WTC11 (cell line): ENCODE measurements at regions not wholly inside any gene's neighbourhood (a gene's known extent, or its start where the extent isn't known, plus 50 kb on each side); places are given as distances from the start of the nearest gene placed in this dataset.
"Not testable (repeated sequence)": the region's sequence is repeated elsewhere in the genome, so short reads cannot be mapped to it uniquely, and the experiment has no call there.

Source experiments
- ATAC-seq: fragments of 200-7000 bp; cut with Tn5 transposase; 2 replicates; pipeline ENCODE4 v1.10.0; 2021; ENCODE audit warnings: mild to moderate bottlenecking, moderate library complexity
- CTCF ChIA-PET: fragments of 300-600 bp; sonication (Branson Sonifier 250); formaldehyde crosslinking; loops from one replicate; lab custom pipeline; 2021; ENCODE audit warnings: antibody characterized with exemption; lab: Charles Lee
- POLR2A ChIA-PET: fragments of 350-600 bp; sonication (Branson Sonifier 250); formaldehyde crosslinking; loops from one replicate; lab custom pipeline; 2021; ENCODE audit warnings: antibody characterized with exemption; lab: Charles Lee
- DNase-seq: peaks from one replicate; pipeline ENCODE4 v3.0.0; 2021; ENCODE audit warnings: low spot score
- H3K27ac Mint-ChIP-seq: 2 replicates; pipeline ENCODE4 v1.8.0; 2021; ENCODE audit warnings: mixed read lengths
- H3K27me3 Mint-ChIP-seq: 2 replicates; pipeline ENCODE4 v1.8.0; 2021; ENCODE audit warnings: low read depth, mild to moderate bottlenecking, moderate library complexity, mixed read lengths
- H3K36me3 Mint-ChIP-seq: 2 replicates; pipeline ENCODE4 v1.8.0; 2021; ENCODE audit warnings: mixed read lengths
- H3K4me1 Mint-ChIP-seq: 2 replicates; pipeline ENCODE4 v1.8.0; 2022; ENCODE audit warnings: mixed read lengths
- H3K4me3 Mint-ChIP-seq: 2 replicates; pipeline ENCODE4 v1.8.0; 2021; ENCODE audit warnings: mild to moderate bottlenecking, moderate library complexity, mixed read lengths
- H3K9me3 Mint-ChIP-seq: 2 replicates; pipeline ENCODE4 v1.8.0; 2021; ENCODE audit warnings: mixed read lengths
- ATF2 ChIP-seq: sonication (generic); formaldehyde crosslinking; IDR thresholded peaks from 2 replicates; pipeline ENCODE4 v1.8.1; 2022; ENCODE audit warnings: low read depth, missing genetic modification reagents, borderline replicate concordance
- ERG ChIP-seq: fragments of 250-450 bp; sonication (Bioruptor Pico); IDR thresholded peaks from 2 replicates; pipeline ENCODE4 v1.8.0; 2021; ENCODE audit warnings: mild to moderate bottlenecking
- ESRRA ChIP-seq: sonication (generic); formaldehyde crosslinking; IDR thresholded peaks from 2 replicates; pipeline ENCODE4 v1.8.1; 2022; ENCODE audit warnings: mild to moderate bottlenecking, missing genetic modification reagents, borderline replicate concordance
- FOXP1 ChIP-seq: sonication (generic); formaldehyde crosslinking; IDR thresholded peaks from 2 replicates; pipeline ENCODE4 v1.8.0; 2022; ENCODE audit warnings: missing genetic modification reagents, mild to moderate bottlenecking, moderate library complexity, borderline replicate concordance
- HMGXB4 ChIP-seq: sonication (generic); formaldehyde crosslinking; IDR thresholded peaks from 2 replicates; pipeline ENCODE4 v1.8.1; 2023; ENCODE audit warnings: mild to moderate bottlenecking, moderate library complexity, missing genetic modification reagents
- JAZF1 ChIP-seq: fragments of 250-450 bp; sonication (Bioruptor Pico); IDR thresholded peaks from 2 replicates; pipeline ENCODE4 v1.9.0; 2021; ENCODE audit warnings: moderate library complexity, mild to moderate bottlenecking, inconsistent platforms
- MYBL2 ChIP-seq: sonication (generic); formaldehyde crosslinking; IDR thresholded peaks from 2 replicates; pipeline ENCODE4 v1.8.1; 2023; ENCODE audit warnings: mild to moderate bottlenecking, moderate library complexity, missing genetic modification reagents
- NFATC4 ChIP-seq: fragments of 250-450 bp; sonication (Bioruptor Pico); IDR thresholded peaks from 2 replicates; pipeline ENCODE4 v1.9.0; 2021; ENCODE audit warnings: mild to moderate bottlenecking
- SMAD3 ChIP-seq: sonication (generic); formaldehyde crosslinking; IDR thresholded peaks from 2 replicates; pipeline ENCODE4 v1.8.0; 2022; ENCODE audit warnings: missing genetic modification reagents, mild to moderate bottlenecking, borderline replicate concordance
- SMAD4 ChIP-seq: sonication (generic); formaldehyde crosslinking; IDR thresholded peaks from 2 replicates; pipeline ENCODE4 v1.8.0; 2022; ENCODE audit warnings: mild to moderate bottlenecking, missing genetic modification reagents
- ZBTB21 ChIP-seq: sonication (generic); formaldehyde crosslinking; IDR thresholded peaks from 2 replicates; pipeline ENCODE4 v1.8.1; 2023; ENCODE audit warnings: mild to moderate bottlenecking, missing genetic modification reagents, borderline replicate concordance
- ZMAT4 ChIP-seq: fragments of 250-450 bp; sonication (Bioruptor Pico); IDR thresholded peaks from 2 replicates; pipeline ENCODE4 v1.9.0; 2021; ENCODE audit warnings: mild to moderate bottlenecking
- ZNF121 ChIP-seq: sonication (generic); formaldehyde crosslinking; IDR thresholded peaks from 2 replicates; pipeline ENCODE4 v1.8.0; 2023; ENCODE audit warnings: missing genetic modification reagents
- ZNF396 ChIP-seq: fragments of 250-450 bp; sonication (Bioruptor Pico); IDR thresholded peaks from 2 replicates; pipeline ENCODE4 v1.8.0; 2021; ENCODE audit warnings: mild to moderate bottlenecking, moderate library complexity, borderline replicate concordance
- ZNF423 ChIP-seq: fragments of 250-450 bp; sonication (Bioruptor Pico); IDR thresholded peaks from 2 replicates; pipeline ENCODE4 v2.1.2; 2022; ENCODE audit warnings: mild to moderate bottlenecking, moderate library complexity
- ZSCAN18 ChIP-seq: fragments of 250-450 bp; sonication (Bioruptor Pico); IDR thresholded peaks from 2 replicates; pipeline ENCODE4 v2.1.2; 2022; ENCODE audit warnings: mild to moderate bottlenecking, moderate library complexity
- TF ChIP-seq, protein P1 (sequence below): sonication (generic); formaldehyde crosslinking; IDR thresholded peaks from 2 replicates; pipeline ENCODE4 v1.8.0; 2022; ENCODE audit warnings: mild to moderate bottlenecking, missing genetic modification reagents
- TF ChIP-seq, protein P2 (sequence below): sonication (generic); formaldehyde crosslinking; IDR thresholded peaks from 2 replicates; pipeline ENCODE4 v1.8.1; 2023; ENCODE audit warnings: mild to moderate bottlenecking, missing genetic modification reagents, moderate library complexity
- TF ChIP-seq, protein P3 (sequence below): sonication (generic); formaldehyde crosslinking; IDR thresholded peaks from 2 replicates; pipeline ENCODE4 v1.8.1; 2022; ENCODE audit warnings: mild to moderate bottlenecking, missing genetic modification reagents, moderate library complexity, borderline replicate concordance

GRCh38 chr4:188437535-188437934 lies 298.3 kb downstream of the TRIML1 start:
- Mint-ChIP-seq H3K4me3 (no peak overlapping the region), H3K27ac (peak overlapping the region; percentile 52; the same call in 1 of the 2 replicates), H3K9me3 (peaks cover 2% of the 10 kb centered on the region), H3K27me3 (peaks cover 2% of the 10 kb centered on the region; the same call in 1 of the 2 replicates), H3K36me3 (no peaks in the 10 kb centered on the region), H3K4me1 (peaks cover 40% of the 10 kb centered on the region)
- CTCF ChIA-PET, result interaction anchor here (1.2 kb wide), 1 partner anchor 21 kb away, joined by 5 read pairs; no protein-coding TSS in a partner anchor
- DNase-seq, result no peak
- ATAC-seq, result no peak
- POLR2A ChIA-PET, result no interaction called here
- no peak for TF ChIP-seq NFATC4 (CRISPR knock-in tag)
- TF ChIP-seq, protein P1, sequence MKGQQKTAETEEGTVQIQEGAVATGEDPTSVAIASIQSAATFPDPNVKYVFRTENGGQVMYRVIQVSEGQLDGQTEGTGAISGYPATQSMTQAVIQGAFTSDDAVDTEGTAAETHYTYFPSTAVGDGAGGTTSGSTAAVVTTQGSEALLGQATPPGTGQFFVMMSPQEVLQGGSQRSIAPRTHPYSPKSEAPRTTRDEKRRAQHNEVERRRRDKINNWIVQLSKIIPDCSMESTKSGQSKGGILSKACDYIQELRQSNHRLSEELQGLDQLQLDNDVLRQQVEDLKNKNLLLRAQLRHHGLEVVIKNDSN (CRISPR knock-in tag), result no peak
- no peak for TF ChIP-seq FOXP1 (CRISPR knock-in tag)
- TF ChIP-seq, protein P2, sequence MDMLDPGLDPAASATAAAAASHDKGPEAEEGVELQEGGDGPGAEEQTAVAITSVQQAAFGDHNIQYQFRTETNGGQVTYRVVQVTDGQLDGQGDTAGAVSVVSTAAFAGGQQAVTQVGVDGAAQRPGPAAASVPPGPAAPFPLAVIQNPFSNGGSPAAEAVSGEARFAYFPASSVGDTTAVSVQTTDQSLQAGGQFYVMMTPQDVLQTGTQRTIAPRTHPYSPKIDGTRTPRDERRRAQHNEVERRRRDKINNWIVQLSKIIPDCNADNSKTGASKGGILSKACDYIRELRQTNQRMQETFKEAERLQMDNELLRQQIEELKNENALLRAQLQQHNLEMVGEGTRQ (CRISPR knock-in tag), result no peak
- no peak for TF ChIP-seq ZSCAN18 (CRISPR knock-in tag)
- TF ChIP-seq ATF2, result no peak
- no peak for TF ChIP-seq JAZF1 (CRISPR knock-in tag)
- TF ChIP-seq ZNF396, result no peak
- no peak for TF ChIP-seq ZNF423 (CRISPR knock-in tag)
- TF ChIP-seq, protein P3, sequence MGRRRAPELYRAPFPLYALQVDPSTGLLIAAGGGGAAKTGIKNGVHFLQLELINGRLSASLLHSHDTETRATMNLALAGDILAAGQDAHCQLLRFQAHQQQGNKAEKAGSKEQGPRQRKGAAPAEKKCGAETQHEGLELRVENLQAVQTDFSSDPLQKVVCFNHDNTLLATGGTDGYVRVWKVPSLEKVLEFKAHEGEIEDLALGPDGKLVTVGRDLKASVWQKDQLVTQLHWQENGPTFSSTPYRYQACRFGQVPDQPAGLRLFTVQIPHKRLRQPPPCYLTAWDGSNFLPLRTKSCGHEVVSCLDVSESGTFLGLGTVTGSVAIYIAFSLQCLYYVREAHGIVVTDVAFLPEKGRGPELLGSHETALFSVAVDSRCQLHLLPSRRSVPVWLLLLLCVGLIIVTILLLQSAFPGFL, result no peak
- TF ChIP-seq MYBL2, result no peak
- TF ChIP-seq HMGXB4 (CRISPR knock-in tag), result no peak
- no peak for TF ChIP-seq ERG (CRISPR knock-in tag)
- no peak for TF ChIP-seq ESRRA (CRISPR knock-in tag)
- TF ChIP-seq SMAD3 (CRISPR knock-in tag), result no peak
- no peak for TF ChIP-seq ZNF121
- TF ChIP-seq ZMAT4 (CRISPR knock-in tag), result no peak
- no peak for TF ChIP-seq ZBTB21 (CRISPR knock-in tag)
- no peak for TF ChIP-seq SMAD4 (CRISPR knock-in tag)

GRCh38 chr4:188438391-188438824 lies 299.2 kb downstream of the TRIML1 start:
- CTCF ChIA-PET, H3K4me3 Mint-ChIP-seq, H3K36me3 Mint-ChIP-seq, POLR2A ChIA-PET, ATAC-seq, H3K9me3 Mint-ChIP-seq, H3K27ac Mint-ChIP-seq, H3K27me3 Mint-ChIP-seq, DNase-seq: not testable (repeated sequence)
- peaks cover 38% of the 10 kb centered on the region for H3K4me1 Mint-ChIP-seq
